Astrocyte of the spinal cord (primary cell): ENCODE measurements at regions not wholly inside any gene's neighbourhood (a gene's known extent, or its start where the extent isn't known, plus 50 kb on each side); places are given as distances from the start of the nearest gene placed in this dataset.

ENCODE experiments used
- DNase-seq: peaks from one replicate; pipeline ENCODE4 v3.0.0; 2011; ENCODE audit warnings: low read depth, low spot score
- H3K4me3 ChIP-seq: 2 replicates; pipeline ENCODE4 v1.5.1; 2011; ENCODE audit warnings: low read depth, mild to moderate bottlenecking, low read length, moderate library complexity
- in situ Hi-C: cut with HindIII; loops from 2 replicates; pipeline ENCODE4 v1.10.0; 2017; ENCODE audit warnings: low sequenced_read_pairs
- TF ChIP-seq, protein P1 (sequence below): IDR thresholded peaks from 2 replicates; pipeline ENCODE4 v1.5.1; 2012; ENCODE audit warnings: low read depth, mild to moderate bottlenecking, low read length, inconsistent platforms

DNA sequence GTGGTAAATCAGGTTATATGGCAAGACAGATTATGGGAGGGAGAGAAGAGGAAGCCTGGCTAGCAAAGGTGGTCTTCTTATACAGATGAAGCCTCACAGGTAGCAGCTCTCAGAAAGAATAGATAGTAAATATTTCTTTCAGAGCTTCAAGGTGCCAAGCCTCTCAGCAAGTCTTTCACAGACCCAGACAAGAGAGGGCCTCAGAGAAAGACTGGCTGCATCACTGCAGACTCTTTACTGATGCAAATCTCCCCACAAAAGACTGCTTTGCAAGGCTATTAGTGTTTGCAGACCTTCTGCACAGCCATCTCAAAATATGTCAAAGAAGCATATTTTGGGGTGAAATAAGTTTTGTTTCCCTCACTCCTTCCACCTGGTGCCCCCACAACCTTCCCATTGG lies 372.4 kb upstream of the RND3 start:
- TF ChIP-seq, protein P1, sequence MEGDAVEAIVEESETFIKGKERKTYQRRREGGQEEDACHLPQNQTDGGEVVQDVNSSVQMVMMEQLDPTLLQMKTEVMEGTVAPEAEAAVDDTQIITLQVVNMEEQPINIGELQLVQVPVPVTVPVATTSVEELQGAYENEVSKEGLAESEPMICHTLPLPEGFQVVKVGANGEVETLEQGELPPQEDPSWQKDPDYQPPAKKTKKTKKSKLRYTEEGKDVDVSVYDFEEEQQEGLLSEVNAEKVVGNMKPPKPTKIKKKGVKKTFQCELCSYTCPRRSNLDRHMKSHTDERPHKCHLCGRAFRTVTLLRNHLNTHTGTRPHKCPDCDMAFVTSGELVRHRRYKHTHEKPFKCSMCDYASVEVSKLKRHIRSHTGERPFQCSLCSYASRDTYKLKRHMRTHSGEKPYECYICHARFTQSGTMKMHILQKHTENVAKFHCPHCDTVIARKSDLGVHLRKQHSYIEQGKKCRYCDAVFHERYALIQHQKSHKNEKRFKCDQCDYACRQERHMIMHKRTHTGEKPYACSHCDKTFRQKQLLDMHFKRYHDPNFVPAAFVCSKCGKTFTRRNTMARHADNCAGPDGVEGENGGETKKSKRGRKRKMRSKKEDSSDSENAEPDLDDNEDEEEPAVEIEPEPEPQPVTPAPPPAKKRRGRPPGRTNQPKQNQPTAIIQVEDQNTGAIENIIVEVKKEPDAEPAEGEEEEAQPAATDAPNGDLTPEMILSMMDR: no peak
- in situ Hi-C loops: no loop called here
- H3K4me3 ChIP-seq: no peak overlapping the region
- no peak for DNase-seq

DNA sequence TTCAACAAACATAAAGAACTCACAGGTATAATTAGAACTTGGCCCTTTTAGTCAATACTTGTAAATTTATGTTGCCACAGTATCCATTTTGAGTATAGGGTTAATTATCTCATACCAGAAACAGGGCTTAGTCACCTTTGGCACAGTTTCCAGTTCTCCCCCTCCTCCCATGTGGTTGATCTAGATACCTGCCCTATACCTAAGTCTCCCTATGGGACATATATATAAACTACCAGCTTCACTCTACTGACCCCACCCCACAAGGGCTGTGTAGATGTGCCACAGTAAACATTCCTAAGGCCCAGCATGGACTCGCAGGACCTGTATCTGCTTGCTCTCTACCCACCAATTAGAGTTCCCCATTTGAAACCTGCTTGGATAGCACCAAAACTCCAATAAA lies 371.7 kb upstream of the RND3 start:
- TF ChIP-seq, protein P1: no peak
- in situ Hi-C loops: no loop called here
- DNase-seq: no peak
- H3K4me3 ChIP-seq: no peak overlapping the region

DNA sequence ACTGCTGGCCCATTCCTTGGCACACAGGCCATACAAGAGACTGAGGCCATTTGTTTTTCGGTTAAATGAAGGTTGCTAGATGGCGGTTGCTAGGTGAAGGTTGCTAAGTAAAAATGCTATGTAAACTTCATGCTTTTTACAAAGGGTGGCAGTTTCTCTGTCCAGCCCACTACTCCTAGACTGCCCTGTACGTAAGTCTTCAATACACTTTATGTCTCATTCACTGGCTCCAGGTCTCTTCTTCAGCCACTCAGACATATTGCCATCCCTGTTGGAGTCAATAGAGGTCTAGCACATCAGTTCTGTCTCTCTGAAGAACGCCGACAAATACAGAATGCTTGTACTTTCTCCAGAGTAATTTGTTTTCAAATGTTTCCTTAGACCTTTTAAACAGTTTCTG lies 370.9 kb upstream of the RND3 start:
- in situ Hi-C loops: no loop called here
- TF ChIP-seq, protein P1: no peak
- no peak for DNase-seq
- no peak overlapping the region for H3K4me3 ChIP-seq

DNA sequence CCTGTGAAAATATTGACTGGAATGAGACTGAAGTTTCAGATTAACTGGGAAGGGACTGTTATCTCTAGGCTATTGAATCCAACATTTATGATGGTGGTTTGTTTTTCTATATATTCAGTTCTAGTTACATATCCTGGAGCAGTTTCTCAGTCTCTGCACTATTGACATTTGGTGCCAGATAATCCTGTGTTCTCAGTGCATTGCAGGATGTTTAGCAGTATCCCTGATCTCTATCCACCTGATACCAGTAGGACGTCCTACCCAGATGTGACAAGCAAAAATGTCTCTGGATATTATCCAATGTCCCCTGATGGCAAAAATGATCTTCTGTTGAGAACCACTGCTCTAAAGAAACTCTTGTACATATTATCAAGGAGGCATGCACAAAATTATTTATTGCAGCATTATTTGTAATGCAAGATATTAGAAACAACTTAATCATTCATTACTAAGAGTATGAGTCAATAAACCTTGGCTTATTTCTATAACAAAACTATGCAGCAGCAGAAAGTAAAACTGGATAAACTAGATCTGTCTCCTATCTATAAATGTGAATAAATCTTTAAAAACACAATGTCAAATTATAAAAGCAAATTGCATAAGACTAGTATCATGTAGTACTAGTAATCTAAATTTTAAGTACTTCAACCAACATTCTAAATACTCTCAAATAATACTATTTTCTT lies 369.3 kb upstream of the RND3 start:
- no peak for DNase-seq
- TF ChIP-seq, protein P1: no peak
- H3K4me3 ChIP-seq: no peak overlapping the region
- in situ Hi-C loops: no loop called here

DNA sequence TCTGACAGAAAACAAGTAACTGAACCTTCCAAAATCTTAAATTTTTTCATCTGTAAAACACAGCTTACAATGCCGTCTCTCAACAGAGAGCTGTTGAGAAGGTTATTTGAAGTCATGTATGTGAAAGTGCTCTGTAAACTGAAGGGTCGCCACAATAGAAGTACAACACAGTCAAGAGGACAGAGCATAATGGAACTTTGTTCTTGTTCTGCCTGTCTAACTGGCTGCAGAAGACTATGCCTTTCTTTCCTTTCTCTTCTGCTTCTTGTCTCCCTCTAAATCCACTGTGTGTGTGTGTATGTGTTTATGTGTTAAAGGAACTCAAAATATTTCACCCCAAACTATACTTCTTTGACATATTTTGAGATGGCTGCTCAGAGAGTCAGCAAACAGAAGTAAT lies 365.8 kb upstream of the RND3 start:
- TF ChIP-seq, protein P1: no peak
- no peak overlapping the region for H3K4me3 ChIP-seq
- no peak for DNase-seq
- in situ Hi-C loops: no loop called here

DNA sequence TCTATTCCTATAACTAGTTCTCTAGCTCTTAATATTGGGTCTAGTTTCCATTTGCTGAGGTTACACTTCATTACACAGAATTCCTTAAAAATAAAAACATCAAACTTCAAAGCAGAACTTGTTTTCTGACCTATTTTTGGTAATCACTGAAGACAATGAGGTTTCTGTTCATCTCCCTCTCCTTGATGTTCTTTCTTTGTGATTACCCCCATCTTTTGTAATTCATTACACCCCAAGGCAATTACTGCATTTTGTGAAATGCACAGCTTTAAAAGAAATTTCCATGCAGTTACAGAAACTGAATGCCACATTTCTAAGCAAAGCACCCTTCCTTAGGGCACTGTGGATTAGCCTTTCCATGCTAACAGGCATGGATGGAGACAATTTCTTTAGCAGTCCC lies 363.2 kb upstream of the RND3 start:
- in situ Hi-C loops: no loop called here
- no peak overlapping the region for H3K4me3 ChIP-seq
- TF ChIP-seq, protein P1: no peak
- DNase-seq: no peak
